NCI-H2107 treated with DMSO at 0.1 percent for 48 hours (cell line): ENCODE measurements at regions not wholly inside any gene's neighbourhood (a gene's known extent, or its start where the extent isn't known, plus 50 kb on each side); places are given as distances from the start of the nearest gene placed in this dataset.
"Not testable (repeated sequence)": the region's sequence is repeated elsewhere in the genome, so short reads cannot be mapped to it uniquely, and the experiment has no call there.

Source experiments
- DNase-seq: peaks from one replicate; lab custom pipeline; 2025; ENCODE audit not compliant: unreplicated experiment; lab: John Stamatoyannopoulos, UW

DNA sequence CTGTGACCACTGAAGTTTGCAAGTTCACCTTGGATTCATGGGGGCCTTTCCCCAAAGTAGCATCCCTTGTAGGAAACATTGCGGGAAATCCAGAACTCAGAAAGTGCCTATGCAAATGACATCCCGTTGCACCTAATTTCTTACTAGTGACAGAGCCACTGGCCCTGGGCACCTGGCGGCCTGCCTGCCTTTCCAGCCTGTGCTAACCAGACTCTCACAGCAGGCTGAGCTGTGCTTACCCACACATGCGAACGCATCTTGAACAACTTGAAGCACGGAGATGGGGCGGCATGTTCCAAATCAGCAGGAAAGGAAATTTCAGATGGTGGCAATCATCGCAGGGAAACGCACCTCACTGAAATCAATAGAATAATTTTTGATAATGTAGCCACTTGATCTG lies 405.8 kb downstream of the TMEM182 start:
- DNase-seq = no peak

DNA sequence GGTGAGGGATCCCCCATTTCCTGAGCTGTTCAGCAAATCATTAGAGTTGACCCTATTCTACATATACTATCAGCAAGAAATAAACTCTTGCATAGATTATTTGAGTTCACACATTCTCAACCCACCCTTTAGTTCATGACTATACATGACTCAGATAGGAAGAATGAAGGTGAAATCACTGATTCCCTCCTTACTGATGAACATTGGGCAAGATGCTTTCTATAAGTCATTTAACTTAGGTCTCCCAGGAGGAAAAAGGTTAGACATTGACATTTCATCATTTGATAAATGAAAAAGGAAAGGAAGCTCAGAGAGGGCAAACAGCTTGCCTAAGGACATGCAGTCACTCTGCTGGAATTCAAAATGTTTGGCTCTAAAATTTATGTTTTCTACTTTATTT lies 408.0 kb downstream of the TMEM182 start:
- DNase-seq = no peak

DNA sequence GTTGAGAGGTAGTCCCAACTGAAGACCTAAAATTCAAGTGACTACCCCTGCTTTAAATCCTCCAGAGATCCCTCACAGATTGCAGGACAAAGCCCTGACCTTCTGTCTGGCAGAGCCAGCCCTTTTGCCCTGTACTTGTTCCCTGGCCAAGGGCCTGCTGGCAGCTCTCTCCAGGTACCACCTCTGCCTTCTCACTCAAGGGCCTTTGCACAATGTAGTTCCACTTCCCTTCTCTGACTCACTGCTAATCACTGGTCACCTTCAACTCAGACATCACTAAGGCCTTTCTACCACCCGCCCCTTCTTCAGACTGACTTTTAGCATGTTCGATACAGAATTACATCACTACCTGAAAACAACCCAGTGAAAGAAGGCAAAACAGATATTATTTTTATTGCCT lies 411.0 kb downstream of the TMEM182 start:
- DNase-seq = no peak

DNA sequence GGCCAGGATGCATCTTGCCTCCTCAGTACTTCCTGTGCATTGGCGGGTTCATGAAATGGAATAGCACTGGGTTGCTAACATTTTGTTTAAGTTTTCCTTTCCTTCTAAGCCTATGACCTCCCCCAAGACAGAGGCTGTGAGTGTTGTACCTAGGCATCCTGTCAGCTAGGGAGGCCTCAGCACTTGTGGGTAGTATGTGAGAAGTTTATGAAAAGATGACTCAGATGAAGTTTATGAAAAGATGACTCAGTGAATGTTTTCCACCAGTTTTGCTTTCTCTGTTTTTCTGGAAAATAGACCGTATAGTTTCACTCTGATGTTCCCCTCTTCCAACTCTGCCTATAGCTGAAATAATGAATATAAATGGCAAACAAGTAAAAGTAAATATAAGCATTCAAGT lies 412.9 kb downstream of the TMEM182 start:
- DNase-seq = no peak

DNA sequence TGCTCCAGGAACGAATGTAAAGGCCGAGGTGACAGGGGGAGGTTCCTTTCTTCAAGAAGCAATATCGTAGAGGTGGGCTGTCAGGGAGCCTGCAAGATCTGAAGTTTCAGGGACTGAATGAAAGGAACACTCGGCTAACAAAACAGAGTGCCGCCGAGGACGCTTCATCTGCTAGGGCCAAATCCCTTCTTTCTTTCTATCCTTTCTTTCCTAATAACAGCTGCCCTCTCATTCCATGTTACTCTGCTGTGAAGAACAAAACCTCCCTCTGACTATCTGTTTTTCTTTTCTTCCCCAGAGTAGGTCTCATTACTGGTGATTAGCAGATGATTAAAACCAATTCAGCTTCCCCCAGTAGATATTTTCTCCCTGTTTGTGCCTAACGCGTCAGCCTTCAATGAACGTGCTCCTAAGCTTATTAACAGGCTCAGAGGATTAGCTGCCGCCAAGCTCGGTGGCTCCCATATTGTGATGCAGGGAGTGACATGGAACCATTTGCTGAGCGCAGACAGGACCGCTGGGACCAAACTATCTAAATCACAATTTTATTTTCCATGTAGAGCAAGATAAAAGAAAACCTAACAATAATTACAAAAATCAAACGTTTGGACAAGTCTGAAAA lies 414.6 kb downstream of the TMEM182 start:
- no peak for DNase-seq

DNA sequence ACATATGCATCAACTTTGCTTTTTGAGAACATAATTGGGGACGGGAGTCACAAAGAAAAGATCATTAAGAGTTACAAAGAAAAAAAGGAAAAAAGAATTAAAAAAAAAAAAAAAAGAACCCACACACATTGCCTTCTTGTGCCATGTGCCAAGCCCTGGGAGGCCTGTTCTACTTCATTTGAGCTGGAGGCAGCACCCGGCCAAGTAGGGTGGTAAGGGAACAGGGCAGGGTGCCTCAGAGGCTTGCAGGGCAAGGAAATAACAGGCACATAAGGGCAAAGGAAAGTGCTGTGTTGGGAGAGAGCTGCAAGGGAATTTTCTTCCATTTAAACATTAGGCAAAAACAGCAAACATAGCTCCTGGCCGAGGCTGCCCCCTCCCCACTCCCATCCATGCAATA lies 418.0 kb downstream of the TMEM182 start:
- no peak for DNase-seq

DNA sequence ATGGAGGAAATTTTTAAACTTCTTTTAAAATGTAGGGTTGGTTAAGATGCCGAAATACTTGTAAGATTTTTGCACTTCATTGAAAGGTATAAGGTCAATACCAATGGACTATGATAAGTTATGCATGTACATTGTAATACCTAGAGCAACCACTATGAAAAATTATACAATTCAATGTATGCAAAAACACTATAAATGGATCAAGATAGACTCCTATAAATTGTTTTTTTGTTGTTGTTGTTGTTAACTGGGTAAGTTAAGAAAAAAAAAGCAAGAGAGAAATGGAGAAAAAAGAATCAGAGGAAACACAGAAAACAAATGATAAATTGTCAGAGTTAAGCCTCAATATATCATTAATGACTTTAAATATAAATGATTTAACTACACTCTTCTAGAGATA lies 421.2 kb downstream of the TMEM182 start:
- no peak for DNase-seq

DNA sequence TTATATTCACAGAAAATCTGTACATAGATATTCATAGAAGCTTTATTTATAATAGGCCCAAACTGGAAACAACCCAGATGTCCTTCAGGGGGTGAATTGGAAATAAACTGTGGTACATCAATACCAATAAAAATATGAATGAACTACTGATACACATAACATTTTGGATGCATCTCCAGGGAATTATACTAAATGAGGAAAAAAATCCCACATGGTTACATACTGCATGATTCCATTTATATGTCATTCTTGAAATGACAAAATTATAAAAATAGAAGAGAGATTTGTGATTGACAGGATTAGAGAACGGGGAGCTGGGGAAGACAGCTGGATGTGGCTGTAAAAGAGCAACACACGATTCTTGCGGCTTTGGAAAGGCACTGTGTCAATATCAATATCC lies 435.0 kb downstream of the TMEM182 start:
- DNase-seq = no peak

DNA sequence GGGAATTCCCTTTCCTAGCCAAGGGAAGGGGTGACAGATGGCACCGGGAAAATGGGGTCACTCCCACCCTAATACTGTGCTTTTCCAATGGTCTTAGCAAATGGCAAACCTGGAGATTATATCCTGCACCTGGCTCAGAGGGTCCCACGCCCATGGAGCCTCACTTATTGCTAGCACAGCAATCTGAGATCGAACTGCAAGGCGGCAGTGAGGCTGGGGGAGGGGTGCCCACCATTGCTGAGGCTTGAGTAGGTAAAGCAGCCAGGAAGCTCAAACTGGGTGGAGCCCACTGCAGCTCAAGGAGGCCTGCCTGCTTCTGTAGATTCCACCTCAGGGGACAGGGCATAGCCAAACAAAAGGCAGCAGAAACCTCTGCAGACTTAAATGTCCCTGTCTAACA lies 438.9 kb downstream of the TMEM182 start:
- not testable (repeated sequence) for DNase-seq

DNA sequence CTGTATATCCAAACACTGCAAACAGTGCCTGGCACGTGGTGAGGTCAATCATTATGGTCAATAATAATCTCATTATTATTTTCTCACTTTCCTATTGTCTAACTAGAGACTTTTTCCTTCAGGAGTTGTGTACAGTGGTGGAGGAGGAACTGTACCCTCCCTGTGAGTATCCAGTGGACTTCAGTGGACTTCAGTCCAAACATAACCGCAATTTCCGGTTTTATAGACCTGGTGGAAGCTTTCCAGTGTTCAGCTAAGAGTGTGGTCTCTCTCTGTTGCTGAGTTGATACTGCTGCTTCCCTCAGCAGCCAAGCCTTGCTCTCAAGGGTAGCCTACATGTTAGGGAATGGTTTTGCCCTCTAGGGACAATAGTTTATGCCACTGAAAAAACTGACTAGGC lies 447.1 kb downstream of the TMEM182 start:
- DNase-seq = no peak

DNA sequence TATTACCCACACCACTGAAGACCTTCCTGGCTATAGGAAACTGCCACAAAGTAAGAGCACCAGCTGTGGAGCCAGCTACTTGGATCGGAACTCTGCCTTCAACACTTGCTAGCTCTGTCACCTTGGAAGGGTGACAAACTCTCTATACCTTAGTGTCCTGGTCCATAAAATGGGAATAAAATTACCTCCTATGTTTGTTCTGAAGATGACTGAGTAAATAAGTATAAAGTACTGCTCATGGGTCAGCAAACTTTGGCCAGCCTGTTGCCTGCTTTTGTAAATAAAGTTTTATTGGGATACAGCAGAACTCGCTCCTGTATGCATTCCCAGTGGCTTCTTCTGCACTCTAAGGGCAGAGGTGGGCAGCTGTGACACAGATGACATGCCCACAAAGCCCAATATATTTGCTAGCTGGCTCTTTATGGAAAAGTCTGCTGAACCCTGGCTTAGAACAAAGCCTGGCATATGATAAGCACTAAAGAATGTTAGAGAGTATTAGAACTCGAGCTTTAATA lies 451.3 kb downstream of the TMEM182 start:
- no peak for DNase-seq

DNA sequence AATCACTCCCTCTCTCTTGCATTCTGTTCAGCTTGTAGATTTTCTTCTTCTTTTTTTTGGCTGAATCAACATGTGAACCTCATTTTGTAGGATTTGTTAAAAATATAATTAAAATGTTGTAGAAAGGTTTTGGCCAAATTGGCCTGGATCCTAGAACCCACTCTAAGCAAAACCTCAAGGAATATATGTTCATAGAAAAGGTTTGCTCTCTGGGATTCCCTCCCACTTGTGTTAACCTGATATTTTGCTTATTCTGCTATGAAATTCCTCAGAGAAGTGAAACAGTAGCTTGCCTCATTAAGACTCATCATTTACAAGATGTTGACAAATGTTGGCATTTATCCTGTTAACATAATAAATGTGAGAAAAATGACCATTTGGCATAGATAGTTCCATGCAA lies 456.7 kb downstream of the TMEM182 start:
- DNase-seq = no peak

DNA sequence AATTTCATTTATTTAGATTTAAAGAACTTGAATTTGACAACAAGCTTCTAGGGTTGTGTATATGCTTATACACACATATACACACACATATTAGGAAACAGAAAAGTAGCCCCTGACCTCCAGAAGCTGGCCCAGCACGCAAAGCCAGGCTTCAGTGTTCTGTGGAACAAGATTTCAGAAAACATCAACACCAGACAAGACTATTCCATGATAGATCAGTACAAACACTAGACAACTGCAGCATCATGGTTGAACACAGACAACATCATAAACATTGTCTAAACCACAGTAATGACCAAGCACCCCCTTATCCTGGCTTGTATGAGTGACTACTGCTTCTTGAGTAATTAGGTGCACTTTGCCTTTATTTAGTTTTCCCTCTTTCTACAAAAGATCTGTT lies 457.6 kb downstream of the TMEM182 start:
- no peak for DNase-seq

DNA sequence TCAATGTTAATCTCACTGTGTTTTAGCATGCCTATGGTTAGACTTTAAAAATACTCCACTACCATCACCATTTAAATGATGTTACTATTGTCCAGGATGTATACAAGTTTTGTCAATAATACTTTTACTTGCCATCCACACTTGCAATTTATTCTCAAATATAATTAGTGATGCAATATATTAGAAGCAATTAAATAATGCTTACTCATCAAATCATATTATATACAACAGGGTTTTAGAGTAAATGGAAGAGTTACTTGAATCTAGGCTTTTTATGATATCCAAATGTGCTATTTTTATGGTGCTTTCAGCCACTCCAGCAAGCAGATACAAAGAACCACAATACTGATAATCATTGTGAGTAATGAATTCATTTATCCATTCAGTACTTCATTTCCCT lies 461.1 kb downstream of the TMEM182 start:
- no peak for DNase-seq

DNA sequence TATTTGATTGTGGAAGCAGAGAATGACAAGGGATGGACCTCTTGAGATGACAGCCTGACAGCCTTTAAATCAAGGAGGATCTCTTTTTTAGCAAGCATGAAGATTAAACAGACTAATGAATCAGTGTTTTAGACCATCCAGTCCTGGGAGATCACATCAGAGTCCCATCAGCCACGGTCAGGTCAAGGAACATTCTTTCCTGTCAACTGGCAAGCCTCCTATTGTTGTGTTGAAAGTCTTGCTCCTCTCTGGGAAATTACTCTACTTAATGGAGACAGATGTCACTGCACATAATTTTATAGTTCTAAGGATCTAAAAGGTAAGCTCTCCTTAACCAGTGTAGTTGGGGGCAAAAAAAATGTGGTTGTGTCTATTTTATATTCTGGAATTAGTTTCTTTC lies 469.0 kb downstream of the TMEM182 start:
- no peak for DNase-seq

DNA sequence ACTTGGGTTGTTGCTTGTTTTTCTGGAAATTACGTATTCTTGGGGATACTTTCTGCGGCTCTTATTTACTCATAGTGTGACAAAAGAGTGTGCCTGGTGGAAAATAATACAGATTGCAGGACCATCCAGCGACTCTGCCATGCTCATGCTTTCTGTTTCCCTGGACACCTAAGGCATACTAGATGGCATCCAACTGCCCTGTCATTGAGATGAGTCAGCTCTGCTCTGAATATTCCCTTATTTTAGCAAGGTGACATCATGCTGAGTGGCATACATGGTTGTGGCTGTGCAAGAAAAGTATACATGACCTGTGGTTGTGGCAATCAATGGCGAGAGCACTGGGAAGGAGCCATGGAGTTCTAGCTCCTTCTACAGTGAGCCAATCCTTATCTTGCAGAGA lies 471.0 kb downstream of the TMEM182 start:
- DNase-seq = no peak

DNA sequence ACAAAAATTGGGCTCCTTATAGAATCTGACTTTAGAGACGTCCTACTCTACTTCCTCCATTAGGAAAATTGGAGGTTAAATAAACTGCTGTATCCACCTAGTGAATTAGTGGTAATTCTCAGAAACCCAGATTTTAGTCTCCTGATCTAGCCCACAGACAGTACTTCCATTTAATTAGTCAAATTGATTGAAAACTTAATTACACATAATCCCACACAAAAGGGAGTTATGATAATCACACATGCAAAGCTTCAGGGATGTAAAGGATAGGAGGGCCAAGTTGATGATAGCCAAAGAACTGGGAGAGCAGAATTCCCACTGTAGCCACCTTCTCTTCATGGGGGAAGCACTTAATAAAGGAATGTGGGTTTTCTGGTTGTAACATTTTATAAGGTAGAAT lies 471.9 kb downstream of the TMEM182 start:
- no peak for DNase-seq

DNA sequence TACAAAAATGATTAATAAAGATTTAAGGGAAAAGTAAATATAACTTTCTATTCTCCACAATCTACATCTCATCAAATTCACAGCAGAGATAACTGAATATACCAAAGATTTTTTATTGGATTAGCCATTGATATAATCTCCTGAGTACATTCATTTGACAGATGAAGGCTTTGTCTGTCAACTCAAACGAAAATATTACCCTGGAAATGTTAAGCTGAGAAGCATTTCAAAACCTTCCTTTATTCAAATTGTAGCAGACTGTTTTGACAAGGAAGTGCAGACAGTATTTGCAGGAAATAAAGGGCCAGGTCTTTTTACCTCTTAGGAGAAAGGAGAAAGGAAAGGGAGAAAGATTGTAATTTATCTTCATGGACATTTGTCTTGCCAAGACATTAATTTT lies 473.5 kb downstream of the TMEM182 start:
- no peak for DNase-seq

DNA sequence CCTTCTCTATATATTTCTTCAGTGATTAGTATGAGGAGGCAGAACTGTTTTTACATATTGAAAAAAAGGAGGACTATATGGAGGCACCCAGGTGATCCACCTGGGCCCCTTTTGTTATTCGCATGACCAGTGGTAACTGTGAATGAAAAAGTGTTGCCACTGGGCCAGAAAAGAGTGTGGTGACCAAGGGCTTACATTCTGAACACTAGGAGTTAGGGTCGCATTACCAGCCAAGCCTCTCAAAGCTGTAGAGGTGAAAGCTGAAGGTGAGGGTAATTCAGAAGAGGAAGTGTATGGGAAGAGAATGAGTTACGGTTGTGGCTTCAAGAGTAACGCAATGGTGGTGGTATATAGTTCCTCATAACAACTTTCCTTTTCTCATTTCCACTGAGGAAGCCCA lies 487.6 kb downstream of the TMEM182 start:
- DNase-seq = no peak

DNA sequence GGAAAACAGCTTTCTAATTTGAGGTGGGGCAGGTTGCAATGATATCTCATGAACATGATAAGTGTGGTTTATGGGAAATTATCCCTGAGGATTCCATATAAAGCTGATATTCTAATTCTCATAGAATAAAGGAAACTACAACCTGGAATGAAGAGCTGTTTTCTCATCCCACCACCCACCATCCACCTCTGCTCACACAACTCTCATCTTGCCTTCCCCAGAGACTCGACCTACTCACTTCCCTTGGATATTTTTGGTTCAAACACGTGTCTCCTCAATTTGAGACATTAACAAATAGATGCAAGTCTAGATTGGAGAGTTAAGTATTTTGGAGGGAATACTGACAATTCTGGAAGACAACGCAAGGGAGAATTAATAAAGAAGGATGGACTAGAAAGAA lies 490.9 kb downstream of the TMEM182 start:
- no peak for DNase-seq

DNA sequence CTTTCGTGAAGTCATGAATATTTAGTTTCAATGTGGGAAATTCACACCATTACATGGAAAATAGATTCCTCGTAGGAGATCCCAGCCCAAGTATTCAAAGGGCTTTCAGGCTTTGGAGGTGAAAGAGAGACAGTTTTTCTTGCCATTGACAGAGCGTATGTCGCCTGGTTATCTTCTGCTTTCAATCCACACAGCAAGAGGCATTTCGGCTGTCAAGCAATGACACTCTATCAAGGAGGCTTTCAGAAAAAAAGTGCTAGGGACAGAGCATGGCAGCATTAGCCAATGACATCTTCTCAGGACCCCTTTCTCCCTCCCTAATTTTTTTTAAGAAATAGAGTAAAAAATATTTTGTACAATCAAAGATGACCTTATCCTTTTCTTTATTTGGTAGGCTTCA lies 492.8 kb downstream of the TMEM182 start:
- DNase-seq = no peak

DNA sequence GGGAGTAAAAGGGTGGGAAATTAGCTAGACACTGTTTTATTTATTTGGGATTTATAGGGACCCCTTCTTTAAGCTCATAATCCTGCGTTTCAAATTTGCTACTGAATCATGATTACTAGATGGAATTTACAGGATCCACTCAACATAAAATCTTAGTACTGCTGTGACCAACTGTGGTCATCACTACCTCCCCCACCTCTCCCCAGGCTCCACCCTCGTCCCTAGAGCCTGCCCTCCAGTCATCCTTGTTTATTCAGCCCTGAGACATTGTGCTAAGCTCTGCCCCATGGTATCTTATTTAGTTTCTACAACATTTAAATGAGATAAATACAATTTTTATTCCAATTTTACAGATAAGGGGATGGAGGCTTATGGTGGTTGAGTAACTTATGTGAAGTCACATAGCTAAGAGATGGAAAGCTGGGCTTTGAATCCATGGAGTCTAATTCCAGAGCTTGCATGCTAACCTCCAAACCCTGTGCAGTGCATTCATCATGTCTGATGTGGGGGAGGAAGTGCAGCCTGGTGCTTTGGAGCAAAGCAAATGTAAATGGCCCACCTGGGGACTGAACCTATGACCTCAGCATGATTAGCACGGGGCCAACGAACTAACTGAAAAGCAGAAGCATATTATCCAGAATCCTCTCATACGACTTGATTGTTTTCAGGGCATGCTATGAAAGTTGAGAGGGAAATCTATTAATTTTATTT lies 502.4 kb downstream of the TMEM182 start:
- no peak for DNase-seq

DNA sequence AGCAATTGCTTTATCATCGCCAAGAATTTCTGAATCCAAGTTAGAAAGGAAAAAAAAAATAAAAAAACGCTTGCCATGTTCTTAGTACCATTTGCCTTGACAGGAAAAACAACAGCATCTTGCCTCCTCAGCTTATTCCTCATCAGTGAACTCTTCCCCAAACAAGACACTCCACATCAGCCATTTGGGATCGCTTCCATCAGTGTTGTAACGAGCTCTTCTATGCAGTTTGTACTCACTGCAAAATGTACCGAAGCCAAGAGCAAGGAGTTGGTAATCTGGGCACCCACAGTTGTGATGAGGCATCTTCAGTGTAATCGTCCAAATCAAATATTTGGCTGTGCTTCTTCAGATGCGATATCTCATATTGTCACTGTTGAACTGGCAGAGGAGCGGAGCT lies 503.7 kb downstream of the TMEM182 start:
- DNase-seq = no peak
